Fibroblast of villous mesenchyme (primary cell): ENCODE measurements at regions not wholly inside any gene's neighbourhood (a gene's known extent, or its start where the extent isn't known, plus 50 kb on each side); places are given as distances from the start of the nearest gene placed in this dataset.

ENCODE experiments used
- DNase-seq: peaks from one replicate; pipeline ENCODE4 v3.0.0-alpha.2; 2010; ENCODE audit warnings: low read depth
- H3K4me3 ChIP-seq: 2 replicates; pipeline ENCODE4 v1.5.1; 2011; ENCODE audit warnings: low read depth, mild to moderate bottlenecking, low read length
- TF ChIP-seq, protein P1 (sequence below): IDR thresholded peaks from 2 replicates; pipeline ENCODE4 v1.5.1; 2012; ENCODE audit warnings: low read depth, mild to moderate bottlenecking, low read length; ENCODE audit not compliant: insufficient read depth

DNA sequence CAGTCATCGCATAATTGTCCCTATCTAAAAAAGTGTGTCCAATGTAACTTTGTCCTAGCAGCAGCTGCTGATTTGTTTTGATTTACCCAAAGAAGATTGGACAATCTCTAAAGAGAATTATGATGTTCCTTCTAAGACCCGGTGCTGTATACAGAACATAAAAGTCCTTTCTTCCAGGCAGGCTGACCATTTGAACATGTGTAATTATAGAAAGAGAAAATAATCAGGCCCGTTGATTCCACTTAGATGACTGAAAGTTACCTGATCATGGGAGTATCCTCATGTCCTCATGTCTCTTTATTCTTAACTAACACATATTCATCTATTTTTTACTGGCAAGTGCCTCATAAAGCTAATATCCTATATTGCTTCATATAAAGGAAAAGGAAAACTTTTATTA lies 164.1 kb upstream of the MRPS30 start:
- no peak for DNase-seq
- TF ChIP-seq, protein P1, sequence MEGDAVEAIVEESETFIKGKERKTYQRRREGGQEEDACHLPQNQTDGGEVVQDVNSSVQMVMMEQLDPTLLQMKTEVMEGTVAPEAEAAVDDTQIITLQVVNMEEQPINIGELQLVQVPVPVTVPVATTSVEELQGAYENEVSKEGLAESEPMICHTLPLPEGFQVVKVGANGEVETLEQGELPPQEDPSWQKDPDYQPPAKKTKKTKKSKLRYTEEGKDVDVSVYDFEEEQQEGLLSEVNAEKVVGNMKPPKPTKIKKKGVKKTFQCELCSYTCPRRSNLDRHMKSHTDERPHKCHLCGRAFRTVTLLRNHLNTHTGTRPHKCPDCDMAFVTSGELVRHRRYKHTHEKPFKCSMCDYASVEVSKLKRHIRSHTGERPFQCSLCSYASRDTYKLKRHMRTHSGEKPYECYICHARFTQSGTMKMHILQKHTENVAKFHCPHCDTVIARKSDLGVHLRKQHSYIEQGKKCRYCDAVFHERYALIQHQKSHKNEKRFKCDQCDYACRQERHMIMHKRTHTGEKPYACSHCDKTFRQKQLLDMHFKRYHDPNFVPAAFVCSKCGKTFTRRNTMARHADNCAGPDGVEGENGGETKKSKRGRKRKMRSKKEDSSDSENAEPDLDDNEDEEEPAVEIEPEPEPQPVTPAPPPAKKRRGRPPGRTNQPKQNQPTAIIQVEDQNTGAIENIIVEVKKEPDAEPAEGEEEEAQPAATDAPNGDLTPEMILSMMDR: no peak

DNA sequence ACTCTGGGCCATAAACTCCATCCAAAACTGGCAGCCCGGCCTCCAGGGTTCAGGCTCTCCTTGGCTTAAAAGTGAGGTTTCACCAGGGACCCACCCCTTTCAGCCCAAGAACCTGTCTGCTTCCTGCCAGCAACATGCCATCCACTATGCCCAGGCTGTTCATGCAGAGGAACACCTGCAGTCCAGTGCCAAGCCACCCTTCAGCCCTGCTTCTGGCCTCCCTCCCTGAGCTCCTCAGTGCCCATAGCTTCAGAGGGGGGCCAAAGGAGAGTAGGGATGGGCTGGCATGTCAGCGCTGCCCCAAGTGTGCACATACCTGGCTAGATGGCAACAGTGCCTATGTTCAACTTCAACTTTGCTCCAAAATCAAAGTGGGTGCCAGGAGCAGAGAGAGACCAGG lies 166.9 kb upstream of the MRPS30 start:
- no peak overlapping the region for H3K4me3 ChIP-seq
- TF ChIP-seq, protein P1: no peak
- DNase-seq: no peak

More for the DNA sequence above, 164.1 kb upstream of the MRPS30 start:
- no peak overlapping the region for H3K4me3 ChIP-seq

DNA sequence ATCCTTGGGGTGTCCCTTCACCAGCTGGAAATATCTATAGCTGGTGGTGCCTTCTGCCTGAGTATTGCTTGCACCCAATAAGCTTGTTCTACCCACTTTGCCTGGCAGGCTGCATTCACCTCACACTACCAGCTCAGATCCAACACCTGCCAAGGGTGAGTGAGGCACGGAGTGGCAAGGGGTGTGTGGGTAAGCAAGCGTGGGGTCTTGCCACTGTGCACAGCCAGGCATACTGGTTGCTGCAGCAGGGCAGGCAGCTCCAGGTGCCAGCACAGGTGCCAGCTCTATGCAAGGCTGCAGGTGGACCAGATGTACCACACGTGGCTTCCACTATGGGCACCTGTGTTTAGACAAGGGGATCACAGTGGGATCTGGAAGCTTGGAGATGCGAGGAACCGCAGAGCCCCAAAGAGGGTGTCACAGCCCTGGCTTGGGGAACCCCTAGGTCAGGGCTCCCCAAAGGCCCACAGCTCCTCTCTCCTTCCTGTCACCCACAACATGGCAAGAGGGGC lies 167.7 kb upstream of the MRPS30 start:
- DNase-seq: no peak
- TF ChIP-seq, protein P1: no peak
- no peak overlapping the region for H3K4me3 ChIP-seq

DNA sequence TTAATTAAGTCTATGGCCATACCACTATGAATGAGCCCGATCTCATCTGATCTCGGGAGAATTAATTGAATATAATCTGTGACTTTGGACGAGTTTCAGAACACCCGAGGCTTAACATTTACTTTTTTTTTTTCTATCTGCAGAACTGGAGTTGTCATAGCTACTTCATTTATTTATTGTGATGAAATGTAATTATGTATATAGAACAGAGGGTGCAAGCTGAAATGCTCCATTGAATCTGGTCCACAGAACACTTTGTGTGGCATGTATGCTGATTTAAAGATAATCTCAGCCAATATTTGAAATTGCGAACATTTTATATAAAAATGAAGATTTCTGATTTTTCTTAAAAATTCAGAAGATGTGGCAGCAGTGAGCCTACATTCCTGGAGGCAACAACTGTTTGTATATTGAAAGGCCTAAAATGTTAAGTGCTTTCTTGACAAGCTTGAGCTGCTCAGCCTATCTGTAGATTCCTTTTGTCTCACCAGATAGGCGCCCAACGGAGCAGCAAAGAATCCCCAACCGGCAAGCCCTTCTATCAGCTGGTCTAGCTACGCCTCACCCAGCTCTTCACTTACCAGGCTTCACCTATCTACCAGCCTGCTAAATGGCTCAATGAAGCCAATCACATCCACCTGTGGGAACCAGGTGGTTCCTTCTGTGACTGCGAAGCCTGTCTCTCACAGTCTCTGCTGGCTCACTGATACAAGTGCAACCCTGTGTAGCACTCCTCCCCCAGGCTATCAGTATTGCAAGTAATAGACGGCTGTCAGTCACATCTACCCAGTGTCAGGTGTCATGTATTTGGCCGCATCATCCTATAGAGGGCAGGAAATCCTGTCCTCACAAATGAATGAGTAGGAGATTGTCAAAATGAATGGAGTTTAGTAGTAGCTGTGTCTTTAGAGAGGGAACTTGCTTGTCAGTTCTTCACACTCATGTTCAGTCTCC lies 170.6 kb upstream of the MRPS30 start:
- no peak for DNase-seq
- TF ChIP-seq, protein P1: no peak
- no peak overlapping the region for H3K4me3 ChIP-seq

DNA sequence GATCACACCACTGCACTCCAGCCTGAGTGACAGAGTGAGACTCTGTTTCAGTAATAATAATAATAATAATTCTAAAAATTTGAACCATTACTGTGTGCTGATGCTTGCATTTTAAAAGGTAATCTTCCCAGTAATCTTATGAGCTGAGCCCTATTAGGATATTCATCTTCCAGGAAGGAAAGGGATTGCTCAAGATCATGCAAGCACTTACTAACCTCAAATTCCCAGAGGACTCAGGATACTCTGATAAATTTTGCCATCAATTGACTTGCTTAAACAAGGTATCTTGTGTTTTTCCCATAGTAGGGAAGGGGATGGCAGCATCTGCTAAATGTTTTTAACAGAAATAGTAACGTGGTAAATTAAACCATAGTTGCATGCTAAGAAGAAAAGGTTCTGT lies 176.4 kb upstream of the MRPS30 start:
- no peak for DNase-seq
- no peak overlapping the region for H3K4me3 ChIP-seq
- TF ChIP-seq, protein P1: no peak

DNA sequence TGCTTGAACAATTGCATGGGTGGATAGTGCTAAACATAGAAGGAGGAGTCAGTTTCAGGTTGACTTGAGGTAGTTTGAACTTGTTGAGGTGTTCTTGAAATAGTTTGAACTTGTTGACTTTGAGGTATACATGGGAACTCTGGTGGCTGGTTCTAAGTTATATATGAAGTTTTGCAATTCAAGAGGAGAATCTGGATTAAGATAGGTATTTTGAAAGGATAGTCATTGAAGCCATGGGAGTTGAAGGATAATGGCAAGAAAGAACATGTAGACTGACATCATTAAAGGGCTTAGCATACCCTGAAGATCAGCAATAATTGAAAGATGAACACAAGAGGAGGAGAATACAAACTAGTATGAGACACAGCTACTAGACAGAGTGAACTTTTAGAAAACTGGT lies 181.9 kb upstream of the MRPS30 start:
- TF ChIP-seq, protein P1: no peak
- H3K4me3 ChIP-seq: no peak overlapping the region
- no peak for DNase-seq
